Spleen (tissue), 7 donors: ENCODE measurements at regions not wholly inside any gene's neighbourhood (a gene's known extent, or its start where the extent isn't known, plus 50 kb on each side); places are given as distances from the start of the nearest gene placed in this dataset.

ENCODE experiments used
- POLR2AphosphoS5 ChIP-seq, 3 donors: sonication (generic); formaldehyde crosslinking; IDR thresholded peaks; one replicate each; pipeline ENCODE4 v1.5.1; 2017; ENCODE audit warnings: antibody characterized with exemption in 3 of 3
- TF ChIP-seq, protein P1 (sequence below), 11 experiments: fragments of 200-600 bp in 7 of 11; fragments of 450-650 bp in 4 of 11; sonication (generic) in 4 of 11; IDR thresholded peaks in 8 of 11; conservative IDR thresholded peaks in 3 of 11; 1 replicate in 7 of 11; 2 replicates in 4 of 11; pipeline versions ENCODE4 v1.4.0 to v1.8.0; 2016 to 2021; ENCODE audit warnings: antibody characterized with exemption in 11 of 11, inconsistent platforms in 4 of 11, mild to moderate bottlenecking in 1 of 11
- donor health status: DM: no; HTN: no; CAD: no; lungs with moderate emphysema.
- donor health status: DM: no; HTN: no; CAD: no.
- donor health status: DM: no; HTN: no; CAD: no.

DNA sequence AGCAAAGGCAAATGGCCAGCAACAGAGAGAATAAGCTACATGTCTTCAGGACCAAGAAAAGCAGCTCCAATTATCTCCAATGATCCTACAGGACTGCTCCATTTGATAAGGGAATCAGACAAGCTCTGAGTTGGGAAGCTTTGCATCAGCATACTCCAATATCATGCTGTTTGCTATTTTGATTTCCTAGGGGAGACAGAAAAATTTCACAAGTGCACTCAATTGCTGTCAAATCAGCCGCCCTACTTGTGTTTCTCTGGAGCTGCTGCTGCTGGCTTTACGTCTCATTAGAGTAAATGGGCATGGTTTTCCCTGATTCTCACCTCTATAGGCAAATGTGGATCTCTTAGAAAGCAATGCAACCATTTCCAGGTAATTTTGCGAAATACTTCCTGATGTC lies 201.7 kb downstream of the PRELID2 start:
- TF ChIP-seq, protein P1, sequence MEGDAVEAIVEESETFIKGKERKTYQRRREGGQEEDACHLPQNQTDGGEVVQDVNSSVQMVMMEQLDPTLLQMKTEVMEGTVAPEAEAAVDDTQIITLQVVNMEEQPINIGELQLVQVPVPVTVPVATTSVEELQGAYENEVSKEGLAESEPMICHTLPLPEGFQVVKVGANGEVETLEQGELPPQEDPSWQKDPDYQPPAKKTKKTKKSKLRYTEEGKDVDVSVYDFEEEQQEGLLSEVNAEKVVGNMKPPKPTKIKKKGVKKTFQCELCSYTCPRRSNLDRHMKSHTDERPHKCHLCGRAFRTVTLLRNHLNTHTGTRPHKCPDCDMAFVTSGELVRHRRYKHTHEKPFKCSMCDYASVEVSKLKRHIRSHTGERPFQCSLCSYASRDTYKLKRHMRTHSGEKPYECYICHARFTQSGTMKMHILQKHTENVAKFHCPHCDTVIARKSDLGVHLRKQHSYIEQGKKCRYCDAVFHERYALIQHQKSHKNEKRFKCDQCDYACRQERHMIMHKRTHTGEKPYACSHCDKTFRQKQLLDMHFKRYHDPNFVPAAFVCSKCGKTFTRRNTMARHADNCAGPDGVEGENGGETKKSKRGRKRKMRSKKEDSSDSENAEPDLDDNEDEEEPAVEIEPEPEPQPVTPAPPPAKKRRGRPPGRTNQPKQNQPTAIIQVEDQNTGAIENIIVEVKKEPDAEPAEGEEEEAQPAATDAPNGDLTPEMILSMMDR (IDR thresholded peaks at IDR 0.05 in 8 of 11, conservative IDR thresholded peaks at IDR 0.05 in 3 of 11): no peak
- TF ChIP-seq POLR2AphosphoS5 (IDR thresholded peaks at IDR 0.05): no peak
